HG02642 (cell line): ENCODE measurements at regions not wholly inside any gene's neighbourhood (a gene's known extent, or its start where the extent isn't known, plus 50 kb on each side); places are given as distances from the start of the nearest gene placed in this dataset.
"Not testable (repeated sequence)": the region's sequence is repeated elsewhere in the genome, so short reads cannot be mapped to it uniquely, and the experiment has no call there.

ENCODE experiments used
- ATAC-seq: cut with Tn5 transposase; IDR thresholded peaks from one replicate; pipeline ENCODE4 v1.9.1; 2021; ENCODE audit warnings: mild to moderate bottlenecking; ENCODE audit not compliant: unreplicated experiment, poor library complexity

GRCh38 chr18:66937546-66937945 lies 333.7 kb upstream of the CDH19 start:
- no peak for ATAC-seq

- ATAC-seq: no peak
These were observed 327.1 kb upstream of the CDH19 start for GRCh38 chr18:66931010-66931409.

GRCh38 chr18:66916834-66917233 lies 312.9 kb upstream of the CDH19 start:
- no peak for ATAC-seq

GRCh38 chr18:66900837-66901236 lies 296.9 kb upstream of the CDH19 start:
- ATAC-seq: no peak

GRCh38 chr18:66895631-66896030 lies 291.7 kb upstream of the CDH19 start:
- no peak for ATAC-seq

- ATAC-seq: no peak
These were observed 291.0 kb upstream of the CDH19 start for GRCh38 chr18:66894851-66895250.

- ATAC-seq: not testable (repeated sequence)
These were observed 288.5 kb upstream of the CDH19 start for GRCh38 chr18:66892388-66892787.

GRCh38 chr18:66874812-66875474 lies 271.1 kb upstream of the CDH19 start:
- no peak for ATAC-seq

GRCh38 chr18:66874375-66874774 lies 270.5 kb upstream of the CDH19 start:
- no peak for ATAC-seq

- ATAC-seq: no peak
These were observed 270.0 kb upstream of the CDH19 start for GRCh38 chr18:66873899-66874298.

- no peak for ATAC-seq
These were observed 268.4 kb upstream of the CDH19 start for GRCh38 chr18:66872277-66872676.

- no peak for ATAC-seq
These were observed 263.8 kb upstream of the CDH19 start for GRCh38 chr18:66867653-66868052.

GRCh38 chr18:66866427-66866940 lies 262.6 kb upstream of the CDH19 start:
- not testable (repeated sequence) for ATAC-seq

- no peak for ATAC-seq
These were observed 234.6 kb upstream of the CDH19 start for GRCh38 chr18:66838340-66838987.

- no peak for ATAC-seq
These were observed 229.8 kb upstream of the CDH19 start for GRCh38 chr18:66833646-66834045.

GRCh38 chr18:66826211-66826610 lies 222.3 kb upstream of the CDH19 start:
- ATAC-seq: no peak

- ATAC-seq: no peak
These were observed 221.5 kb upstream of the CDH19 start for GRCh38 chr18:66825347-66825746.

GRCh38 chr18:66819235-66819634 lies 215.3 kb upstream of the CDH19 start:
- ATAC-seq: no peak

GRCh38 chr18:66813138-66813537 lies 209.2 kb upstream of the CDH19 start:
- no peak for ATAC-seq

GRCh38 chr18:66795051-66795450 lies 191.2 kb upstream of the CDH19 start:
- ATAC-seq: no peak

GRCh38 chr18:66792466-66792865 lies 188.6 kb upstream of the CDH19 start:
- ATAC-seq: no peak

GRCh38 chr18:66780609-66781008 lies 176.7 kb upstream of the CDH19 start:
- ATAC-seq: no peak
